BJ (cell line): ENCODE measurements at regions not wholly inside any gene's neighbourhood (a gene's known extent, or its start where the extent isn't known, plus 50 kb on each side); places are given as distances from the start of the nearest gene placed in this dataset.

Source experiments
- CTCF ChIA-PET: fragments of 350-600 bp; formaldehyde crosslinking; extraction: SDS; loops from one replicate; lab custom pipeline; 2021; ENCODE audit warnings: antibody characterized with exemption, inconsistent platforms; lab: Yijun Ruan, JAX
- POLR2A ChIA-PET: fragments of 300-600 bp; sonication (Branson Sonifier 250); formaldehyde crosslinking; extraction: SDS; loops from one replicate; lab custom pipeline; 2021; ENCODE audit warnings: antibody characterized with exemption; lab: Charles Lee
- DNase-seq: peaks from one replicate; pipeline ENCODE4 v3.0.0-alpha.2; 2011; ENCODE audit warnings: low read depth
- H3K27me3 ChIP-seq: 2 replicates; pipeline ENCODE4 v1.6.0; 2011; ENCODE audit warnings: low read length; ENCODE audit not compliant: control insufficient read depth, insufficient read depth
- H3K36me3 ChIP-seq: 2 replicates; pipeline ENCODE4 v1.5.1; 2011; ENCODE audit warnings: low read length; ENCODE audit not compliant: control insufficient read depth, insufficient read depth
- H3K4me3 ChIP-seq: 2 replicates; pipeline ENCODE4 v1.5.1; 2011; ENCODE audit warnings: low read depth, mild to moderate bottlenecking, control low read depth, low read length
- TF ChIP-seq, protein P1 (sequence below): IDR thresholded peaks from 2 replicates; pipeline ENCODE4 v1.5.1; 2011; ENCODE audit warnings: low read depth, mild to moderate bottlenecking, control low read depth, inconsistent platforms, low read length, moderate library complexity; ENCODE audit not compliant: insufficient read depth

DNA sequence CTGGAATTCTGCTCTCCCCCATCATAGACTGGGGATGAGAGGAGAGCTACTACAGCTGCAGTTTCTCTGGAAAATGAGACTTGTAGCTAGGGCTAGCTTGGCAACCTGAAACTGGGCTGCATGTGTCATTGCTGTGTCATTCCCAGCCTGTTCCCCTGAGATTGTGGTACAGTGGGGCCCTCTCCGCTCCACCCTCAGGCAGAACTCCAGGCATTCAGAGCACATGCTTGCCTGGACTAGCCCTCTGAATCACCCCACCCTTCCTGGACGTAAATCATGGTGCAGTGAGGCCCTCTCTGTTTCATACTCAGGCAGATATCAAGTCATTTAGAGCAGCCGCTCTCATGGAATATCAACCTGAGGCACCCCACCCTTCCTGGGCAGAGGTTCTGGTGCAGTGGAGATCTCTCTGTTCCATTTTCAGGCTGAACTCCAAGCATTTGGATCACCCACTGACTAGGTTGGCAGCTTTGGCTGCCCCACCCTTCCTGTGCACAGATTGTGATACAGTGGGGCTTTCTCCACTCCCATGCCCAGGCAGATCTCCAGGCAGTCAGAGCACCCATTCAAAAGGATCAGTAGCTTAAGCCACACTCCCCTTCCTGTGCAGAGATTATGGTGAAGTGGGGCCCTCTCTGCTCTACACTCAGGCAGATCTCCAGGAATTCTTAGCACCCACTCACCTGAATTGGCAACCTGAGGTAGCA is 274.4 kb downstream of the C11orf87 start:
- H3K27me3 ChIP-seq, result no peaks in the 10 kb centered on the region
- no peak overlapping the region for H3K4me3 ChIP-seq
- TF ChIP-seq, protein P1, sequence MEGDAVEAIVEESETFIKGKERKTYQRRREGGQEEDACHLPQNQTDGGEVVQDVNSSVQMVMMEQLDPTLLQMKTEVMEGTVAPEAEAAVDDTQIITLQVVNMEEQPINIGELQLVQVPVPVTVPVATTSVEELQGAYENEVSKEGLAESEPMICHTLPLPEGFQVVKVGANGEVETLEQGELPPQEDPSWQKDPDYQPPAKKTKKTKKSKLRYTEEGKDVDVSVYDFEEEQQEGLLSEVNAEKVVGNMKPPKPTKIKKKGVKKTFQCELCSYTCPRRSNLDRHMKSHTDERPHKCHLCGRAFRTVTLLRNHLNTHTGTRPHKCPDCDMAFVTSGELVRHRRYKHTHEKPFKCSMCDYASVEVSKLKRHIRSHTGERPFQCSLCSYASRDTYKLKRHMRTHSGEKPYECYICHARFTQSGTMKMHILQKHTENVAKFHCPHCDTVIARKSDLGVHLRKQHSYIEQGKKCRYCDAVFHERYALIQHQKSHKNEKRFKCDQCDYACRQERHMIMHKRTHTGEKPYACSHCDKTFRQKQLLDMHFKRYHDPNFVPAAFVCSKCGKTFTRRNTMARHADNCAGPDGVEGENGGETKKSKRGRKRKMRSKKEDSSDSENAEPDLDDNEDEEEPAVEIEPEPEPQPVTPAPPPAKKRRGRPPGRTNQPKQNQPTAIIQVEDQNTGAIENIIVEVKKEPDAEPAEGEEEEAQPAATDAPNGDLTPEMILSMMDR, result no peak
- no peaks in the 10 kb centered on the region for H3K36me3 ChIP-seq
- no peak for DNase-seq
- CTCF ChIA-PET, result interaction anchor here (0.7 to 2.1 kb wide), 3 partner anchors 10 to 998 kb away, joined by 3 to 20 read pairs (median 4); no protein-coding TSS in a partner anchor
- POLR2A ChIA-PET, result no interaction called here

- TF ChIP-seq, protein P1, result peak; percentile 76
- ChIA-PET CTCF (interaction anchor here (0.7 to 2.1 kb wide), 7 partner anchors 9 to 999 kb away, joined by 3 to 20 read pairs (median 4); no protein-coding TSS in a partner anchor), POLR2A (no interaction called here)
- no peak for DNase-seq
- Histone ChIP-seq H3K36me3 (no peaks in the 10 kb centered on the region), H3K4me3 (no peak overlapping the region), H3K27me3 (no peaks in the 10 kb centered on the region)
Measured at GRCh38 chr11:109697140-109697843, 275.3 kb downstream of the C11orf87 start.

DNA sequence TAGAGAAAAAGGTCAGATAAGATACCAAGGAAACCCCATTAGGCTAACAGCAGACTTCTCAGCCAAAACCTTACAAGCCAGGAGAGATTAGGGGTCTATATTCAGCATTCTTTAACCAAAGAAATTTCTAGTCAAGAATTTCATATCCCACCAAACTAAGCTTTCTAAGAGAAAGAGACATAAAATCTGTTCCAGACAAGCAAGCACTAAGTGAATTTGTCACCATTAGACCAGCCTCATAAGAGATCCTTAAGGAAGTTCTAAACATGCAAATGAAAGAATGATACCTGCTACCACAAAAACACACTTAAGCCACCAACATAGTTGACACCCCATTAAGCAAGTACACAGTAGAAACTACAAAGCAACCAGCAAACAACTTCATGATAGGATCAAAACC is 276.2 kb downstream of the C11orf87 start:
- ChIA-PET POLR2A (no interaction called here), CTCF (interaction anchor here (0.6 to 2.1 kb wide), 5 partner anchors 11 to 1000 kb away, joined by 3 to 20 read pairs (median 4); no protein-coding TSS in a partner anchor)
- TF ChIP-seq, protein P1, result no peak

GRCh38 chr11:109704432-109704831 is 282.4 kb downstream of the C11orf87 start:
- POLR2A ChIA-PET, result no interaction called here
- DNase-seq, result no peak
- Histone ChIP-seq H3K36me3 (no peaks in the 10 kb centered on the region), H3K4me3 (no peak overlapping the region), H3K27me3 (no peaks in the 10 kb centered on the region)
- CTCF ChIA-PET, result no interaction called here
- TF ChIP-seq, protein P1, result no peak

More for the DNA sequence above, 276.2 kb downstream of the C11orf87 start:
- no peak for DNase-seq
- H3K4me3 ChIP-seq, result no peak overlapping the region
- no peaks in the 10 kb centered on the region for H3K27me3 ChIP-seq
- H3K36me3 ChIP-seq, result no peaks in the 10 kb centered on the region

- DNase-seq, result no peak
- TF ChIP-seq, protein P1, result no peak
- Histone ChIP-seq H3K4me3 (no peak overlapping the region), H3K36me3 (no peaks in the 10 kb centered on the region), H3K27me3 (no peaks in the 10 kb centered on the region)
- ChIA-PET POLR2A (no interaction called here), CTCF (interaction anchor here (1.1 kb wide), 1 partner anchor 10 kb away, joined by 3 read pairs; no protein-coding TSS in a partner anchor)
Measured at GRCh38 chr11:109706945-109707344, 285.0 kb downstream of the C11orf87 start.
